HG02852 (cell line): ENCODE measurements at regions not wholly inside any gene's neighbourhood (a gene's known extent, or its start where the extent isn't known, plus 50 kb on each side); places are given as distances from the start of the nearest gene placed in this dataset.
"Not testable (repeated sequence)": the region's sequence is repeated elsewhere in the genome, so short reads cannot be mapped to it uniquely, and the experiment has no call there.

Source experiments
- ATAC-seq: cut with Tn5 transposase; IDR thresholded peaks from one replicate; pipeline ENCODE4 v1.9.1; 2021; ENCODE audit warnings: mild to moderate bottlenecking, moderate library complexity; ENCODE audit not compliant: unreplicated experiment

DNA sequence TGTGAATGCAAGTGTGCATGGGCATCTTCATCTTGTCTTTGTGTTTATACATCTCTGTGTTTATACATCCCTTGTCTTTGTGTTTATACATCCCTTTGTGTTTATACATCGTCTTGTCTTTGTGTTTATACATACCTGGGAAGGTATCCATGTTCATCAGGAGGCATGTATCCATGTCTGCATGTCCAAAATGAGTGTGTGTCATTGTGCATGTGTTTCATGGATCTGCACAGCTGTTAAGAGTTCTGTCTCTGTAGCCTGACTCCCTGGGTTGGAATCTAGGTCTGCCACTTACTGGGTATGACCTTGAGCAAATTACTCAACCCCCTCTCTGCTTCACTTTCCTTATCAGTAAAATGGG lies 50.1 kb upstream of the SIRPA start:
- no peak for ATAC-seq

GRCh38 chr20:1844325-1845162 lies 50.7 kb upstream of the SIRPA start:
- ATAC-seq, result peak; percentile 95

GRCh38 chr20:1842281-1842680 lies 52.9 kb upstream of the SIRPA start:
- no peak for ATAC-seq

- no peak for ATAC-seq
Measured at GRCh38 chr20:1841554-1842140, 53.6 kb upstream of the SIRPA start.

GRCh38 chr20:1840817-1841553 lies 54.2 kb upstream of the SIRPA start:
- ATAC-seq, result no peak

DNA sequence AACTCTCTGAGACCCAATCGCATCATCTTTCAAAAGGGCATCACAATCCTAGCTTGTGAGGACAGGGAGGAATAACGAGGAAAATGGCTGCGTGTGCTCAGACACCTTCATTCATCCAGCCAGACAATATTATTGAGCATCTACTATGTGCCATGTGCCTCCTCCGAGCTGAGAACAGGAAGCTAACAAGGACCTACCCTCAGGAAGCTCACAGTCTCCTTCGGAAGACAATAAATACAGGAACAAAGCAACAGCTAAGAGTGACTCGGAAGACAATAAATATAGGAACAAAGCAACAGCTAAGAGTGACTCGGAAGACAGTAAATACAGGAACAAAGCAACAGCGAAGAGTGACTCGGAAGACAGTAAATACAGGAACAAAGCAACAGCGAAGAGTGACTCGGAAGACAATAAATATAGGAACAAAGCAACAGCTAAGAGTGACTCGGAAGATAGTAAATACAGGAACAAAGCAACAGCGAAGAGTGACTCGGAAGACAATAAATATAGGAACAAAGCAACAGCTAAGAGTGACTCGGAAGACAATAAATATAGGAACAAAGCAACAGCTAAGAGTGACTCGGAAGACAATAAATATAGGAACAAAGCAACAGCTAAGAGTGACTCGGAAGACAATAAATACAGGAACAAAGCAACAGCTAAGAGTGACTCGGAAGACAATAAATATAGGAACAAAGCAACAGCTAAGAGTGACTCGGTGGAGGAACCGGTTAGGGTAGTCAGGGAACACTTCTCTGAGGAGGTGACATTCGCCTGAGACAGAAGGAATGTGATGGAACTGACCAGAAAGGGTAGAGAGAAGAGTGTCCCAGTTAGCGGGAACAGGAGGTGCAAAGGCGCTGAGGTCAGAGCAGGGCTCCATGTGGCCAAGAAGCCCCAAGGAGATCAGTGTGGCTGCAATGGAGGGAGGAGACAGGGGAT lies 55.6 kb upstream of the SIRPA start:
- not testable (repeated sequence) for ATAC-seq

GRCh38 chr20:1838556-1839279 lies 56.5 kb upstream of the SIRPA start:
- no peak for ATAC-seq

DNA sequence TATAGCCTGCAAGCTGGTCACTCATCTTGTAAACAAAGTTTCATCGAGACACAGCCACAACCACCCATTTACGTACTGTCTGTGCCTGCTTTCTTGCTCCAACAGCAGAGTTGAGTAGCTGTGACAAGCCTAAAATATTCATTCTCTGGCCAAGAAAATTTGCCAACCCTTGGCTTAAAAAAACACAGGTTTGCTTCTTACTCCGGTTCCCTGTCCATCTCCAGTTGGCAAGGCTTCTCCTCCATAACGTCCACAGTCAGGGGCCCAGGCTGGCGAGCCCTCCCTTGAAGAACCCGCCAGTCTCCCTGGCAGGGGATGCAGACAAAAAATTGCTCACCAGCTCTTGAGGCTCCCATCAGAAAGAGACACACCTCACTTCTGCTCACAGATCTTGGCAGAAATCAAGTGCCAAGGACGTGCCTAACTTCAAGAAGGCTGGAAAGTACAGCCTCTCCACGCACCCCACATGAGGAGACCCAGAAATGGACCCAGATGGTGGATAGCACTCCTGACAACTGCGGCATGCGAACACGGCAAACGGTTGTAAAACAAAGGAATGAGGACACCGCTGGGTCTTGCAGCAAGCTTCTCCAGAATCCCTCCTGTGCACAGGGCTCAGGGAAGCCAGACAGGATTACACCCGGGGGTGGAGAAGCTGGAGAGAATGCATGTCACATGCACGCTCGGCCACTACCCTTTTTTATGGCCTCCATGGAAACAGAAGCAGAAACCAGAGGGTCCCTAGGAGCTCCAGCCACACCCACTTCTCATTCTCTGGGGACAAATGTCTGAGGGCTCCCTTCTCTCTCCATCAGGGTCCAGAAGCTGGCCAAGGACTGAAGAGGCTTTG lies 59.8 kb upstream of the SIRPA start:
- no peak for ATAC-seq

- no peak for ATAC-seq
Measured at GRCh38 chr20:1833728-1834726, 61.2 kb upstream of the SIRPA start.

DNA sequence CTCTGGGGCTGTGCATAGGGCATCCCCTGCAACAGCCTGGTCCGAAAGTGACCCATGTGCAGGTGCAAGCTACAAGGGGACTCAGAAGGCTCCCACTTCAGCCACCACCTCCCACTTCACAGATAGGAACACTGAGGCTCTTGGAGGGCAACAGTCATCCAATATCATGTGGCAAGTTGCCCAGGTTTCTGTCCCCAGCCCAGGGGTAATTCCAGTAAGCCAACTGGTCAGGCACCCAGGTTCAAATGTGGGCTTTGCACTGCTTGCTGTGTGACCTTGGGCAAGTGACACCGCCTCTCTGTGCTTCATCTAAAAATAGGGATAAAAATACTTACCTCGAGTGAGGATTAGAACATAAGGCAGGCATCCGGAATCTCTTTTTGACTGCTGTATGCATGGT lies 62.0 kb upstream of the SIRPA start:
- no peak for ATAC-seq

DNA sequence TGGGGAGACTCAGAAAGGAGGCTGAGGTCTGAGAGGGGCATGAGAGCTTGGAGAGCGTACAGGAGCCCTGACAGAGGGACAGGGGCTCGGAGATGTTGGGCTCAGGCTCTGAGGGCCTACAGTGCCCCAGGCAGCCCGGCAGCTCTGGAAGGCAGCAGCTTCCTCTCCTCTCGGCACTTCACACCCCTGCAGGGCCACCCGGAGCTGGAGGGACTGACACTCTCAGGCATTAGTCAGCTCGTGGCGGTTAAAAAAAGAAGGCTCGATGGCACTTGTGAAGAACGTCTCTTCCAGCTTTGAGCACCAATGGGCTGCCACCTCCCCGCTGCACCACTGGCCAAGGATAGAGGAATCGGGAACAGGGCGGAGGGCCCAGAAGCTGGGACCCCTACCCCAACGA lies 62.6 kb upstream of the SIRPA start:
- no peak for ATAC-seq

DNA sequence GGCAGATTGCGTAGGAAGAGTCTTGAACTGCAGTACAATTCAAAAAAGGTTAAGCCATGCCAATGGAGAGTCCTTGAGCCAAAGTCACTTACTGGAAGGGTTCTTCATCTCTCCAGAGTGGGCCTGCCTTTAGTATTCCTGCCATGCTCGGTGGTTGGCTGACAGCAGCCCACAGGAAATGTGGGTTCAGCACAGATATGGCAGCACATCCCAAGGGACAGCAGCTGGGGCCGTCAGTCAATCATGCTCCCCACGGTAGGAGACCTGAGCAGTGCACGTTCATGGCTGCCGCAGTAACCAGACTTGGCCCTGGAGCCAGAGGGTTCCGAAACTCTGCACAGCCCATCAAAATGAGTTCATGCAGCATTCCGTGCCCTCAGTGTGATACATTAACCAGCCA lies 63.6 kb upstream of the SIRPA start:
- ATAC-seq, result no peak

DNA sequence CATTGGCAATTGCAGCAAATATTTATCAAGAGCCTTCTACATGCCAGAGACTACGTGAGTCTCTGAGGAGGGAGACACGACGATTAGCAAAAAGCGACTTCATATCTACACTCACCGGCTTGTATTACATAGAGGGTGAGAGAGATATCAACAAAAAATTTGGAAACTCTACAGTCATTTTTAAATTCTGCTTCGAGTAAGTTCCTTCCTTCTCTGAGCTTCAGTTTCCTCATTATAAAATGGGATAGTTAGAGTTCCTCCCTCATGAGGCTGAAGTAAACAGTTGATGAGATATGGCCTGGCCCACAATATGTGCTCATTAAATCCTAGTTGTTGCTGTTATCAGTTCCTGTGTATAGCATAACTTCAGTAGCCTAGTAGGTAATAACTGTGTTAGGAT lies 64.1 kb upstream of the SIRPA start:
- no peak for ATAC-seq

DNA sequence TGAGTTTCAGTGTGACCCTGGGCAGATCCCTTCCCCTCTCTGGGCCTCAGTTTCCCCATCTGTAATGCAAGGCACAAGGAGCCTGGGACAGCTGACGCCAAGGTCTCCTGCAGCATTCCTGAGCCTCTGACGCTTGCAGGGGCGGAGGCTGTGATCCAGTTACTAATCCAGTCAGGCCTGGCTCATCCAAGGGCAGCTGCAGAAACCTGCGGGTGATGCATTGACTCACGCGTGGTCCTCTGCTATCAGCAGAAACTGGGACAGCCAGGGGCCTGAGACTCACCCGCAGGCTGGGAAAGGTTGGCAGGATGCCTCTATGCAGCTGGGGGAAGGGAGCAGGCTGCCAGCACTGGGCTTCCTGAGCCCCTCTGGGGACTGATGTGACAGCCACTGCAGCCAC lies 65.0 kb upstream of the SIRPA start:
- ATAC-seq, result no peak

DNA sequence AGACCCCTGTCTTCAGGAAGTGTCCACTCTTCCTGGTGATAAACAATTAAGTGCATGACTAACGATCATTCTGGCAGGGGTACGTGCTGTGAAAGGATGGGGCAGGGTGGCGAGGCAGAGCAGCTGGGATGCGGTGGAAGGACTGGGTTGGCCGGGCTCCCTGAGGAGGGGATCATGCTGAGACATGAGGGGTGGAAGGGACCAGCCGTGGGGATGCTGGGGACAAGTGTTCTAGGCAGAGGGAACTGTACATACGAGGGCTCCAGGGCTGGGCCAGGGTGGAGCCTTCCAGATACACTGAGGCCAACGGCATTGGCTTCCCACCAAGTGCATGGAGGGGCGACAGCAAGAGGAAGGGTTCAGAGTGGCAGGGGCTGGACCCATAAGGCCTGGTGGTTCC lies 65.7 kb upstream of the SIRPA start:
- ATAC-seq, result no peak

- no peak for ATAC-seq
Measured at GRCh38 chr20:1828786-1829131, 66.4 kb upstream of the SIRPA start.

DNA sequence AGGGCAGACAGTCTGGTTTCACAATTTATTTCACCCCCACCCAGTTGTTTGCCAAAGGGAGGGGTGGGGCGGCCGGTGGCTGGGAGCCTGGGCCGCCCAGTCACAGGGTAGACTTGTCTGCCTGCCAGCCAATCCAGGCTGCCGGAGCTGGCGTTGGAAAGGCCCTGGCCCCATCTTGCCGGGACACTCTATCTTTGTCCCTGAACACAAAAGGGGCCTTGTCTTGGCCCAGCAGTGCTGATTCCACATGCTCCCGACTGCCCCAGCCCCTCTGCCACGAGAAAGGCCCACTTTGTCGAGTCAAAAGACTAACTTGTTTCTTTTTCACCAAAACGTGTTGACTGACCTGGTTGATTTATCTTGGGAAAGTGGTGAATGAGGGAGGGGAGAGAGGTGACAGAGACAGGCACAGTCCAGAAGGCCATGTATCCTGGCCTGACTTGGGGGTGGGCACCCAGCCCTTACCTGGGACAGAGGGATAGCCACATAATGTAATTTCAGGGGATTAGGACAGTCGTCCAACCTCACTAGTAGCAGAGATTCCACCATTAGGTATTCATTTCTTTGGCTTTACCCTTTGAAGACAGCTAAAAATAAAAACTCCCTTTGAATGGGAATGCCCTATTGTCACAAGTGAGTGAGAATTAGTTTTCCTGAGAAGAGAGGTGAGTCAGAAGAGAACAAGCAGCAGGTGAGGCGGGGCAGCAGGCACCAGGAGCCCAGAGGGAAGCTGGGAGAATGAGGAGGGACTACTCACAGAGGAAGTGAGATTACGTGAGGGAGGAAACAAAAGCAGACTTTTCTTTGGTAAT lies 67.0 kb upstream of the SIRPA start:
- no peak for ATAC-seq
